ENCODE measurements at regions not wholly inside any gene's neighbourhood (a gene's known extent, or its start where the extent isn't known, plus 50 kb on each side); places are given as distances from the start of the nearest gene placed in this dataset.

DNA sequence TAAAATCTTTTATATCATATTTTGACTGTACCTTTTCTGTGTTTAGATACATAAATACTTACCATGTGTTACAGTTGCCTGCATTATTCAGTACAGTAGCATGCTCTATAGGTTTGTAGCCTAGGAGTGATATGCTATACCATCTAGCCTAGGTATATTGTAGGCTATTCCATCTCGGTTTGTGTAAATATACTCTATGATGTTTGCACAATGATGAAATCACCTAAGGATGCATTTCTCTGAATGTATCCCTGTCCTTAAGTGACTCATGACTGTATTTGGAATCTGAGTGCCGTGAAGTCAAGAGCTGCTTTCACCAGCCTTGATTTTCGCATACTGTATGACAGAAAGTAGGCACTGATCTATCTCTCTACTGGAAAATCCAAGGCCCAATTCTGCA, 129.9 kb downstream of the UTRN start:
- Histone ChIP-seq H3K36me3 (no peaks in the 10 kb centered on the region), H3K4me3 (ENCODE audit: low read depth, low read length) (no peak overlapping the region), H3K27me3 (no peaks in the 10 kb centered on the region), H3K9me3 (no peaks in the 10 kb centered on the region), H3K4me1 (no peaks in the 10 kb centered on the region)
- DNase-seq = no peak
- TF ChIP-seq, protein P1, sequence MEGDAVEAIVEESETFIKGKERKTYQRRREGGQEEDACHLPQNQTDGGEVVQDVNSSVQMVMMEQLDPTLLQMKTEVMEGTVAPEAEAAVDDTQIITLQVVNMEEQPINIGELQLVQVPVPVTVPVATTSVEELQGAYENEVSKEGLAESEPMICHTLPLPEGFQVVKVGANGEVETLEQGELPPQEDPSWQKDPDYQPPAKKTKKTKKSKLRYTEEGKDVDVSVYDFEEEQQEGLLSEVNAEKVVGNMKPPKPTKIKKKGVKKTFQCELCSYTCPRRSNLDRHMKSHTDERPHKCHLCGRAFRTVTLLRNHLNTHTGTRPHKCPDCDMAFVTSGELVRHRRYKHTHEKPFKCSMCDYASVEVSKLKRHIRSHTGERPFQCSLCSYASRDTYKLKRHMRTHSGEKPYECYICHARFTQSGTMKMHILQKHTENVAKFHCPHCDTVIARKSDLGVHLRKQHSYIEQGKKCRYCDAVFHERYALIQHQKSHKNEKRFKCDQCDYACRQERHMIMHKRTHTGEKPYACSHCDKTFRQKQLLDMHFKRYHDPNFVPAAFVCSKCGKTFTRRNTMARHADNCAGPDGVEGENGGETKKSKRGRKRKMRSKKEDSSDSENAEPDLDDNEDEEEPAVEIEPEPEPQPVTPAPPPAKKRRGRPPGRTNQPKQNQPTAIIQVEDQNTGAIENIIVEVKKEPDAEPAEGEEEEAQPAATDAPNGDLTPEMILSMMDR (IDR thresholded peaks at IDR 0.05; ENCODE audit: low read depth, low read length) = no peak

DNA sequence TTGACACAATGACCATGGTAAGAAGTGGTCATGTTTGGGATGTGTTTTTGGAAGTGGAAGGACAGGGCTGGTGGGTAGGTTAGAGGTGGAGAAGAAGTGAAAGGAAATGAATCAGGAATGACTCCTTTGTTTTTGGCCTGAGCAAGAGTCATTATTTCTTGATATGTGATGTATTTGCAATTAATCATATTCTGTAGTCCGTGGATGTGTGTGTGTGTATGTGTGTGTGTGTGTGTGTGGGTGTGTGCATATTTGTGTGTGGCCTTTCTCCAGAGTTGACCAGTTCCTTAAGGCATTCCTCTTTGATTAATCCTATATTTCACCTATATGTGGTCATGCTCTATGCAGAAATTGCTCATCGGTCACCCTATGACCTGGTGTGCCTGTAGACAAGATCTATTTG, 130.7 kb downstream of the UTRN start:
- no peaks in the 10 kb centered on the region for H3K9me3 ChIP-seq
- no peak for DNase-seq
- no peaks in the 10 kb centered on the region for H3K36me3 ChIP-seq
- H3K4me3 ChIP-seq (ENCODE audit: low read depth, low read length) = no peak overlapping the region
- TF ChIP-seq, protein P1 (IDR thresholded peaks at IDR 0.05; ENCODE audit: low read depth, low read length) = no peak
- no peaks in the 10 kb centered on the region for H3K4me1 ChIP-seq
- no peaks in the 10 kb centered on the region for H3K27me3 ChIP-seq

DNA sequence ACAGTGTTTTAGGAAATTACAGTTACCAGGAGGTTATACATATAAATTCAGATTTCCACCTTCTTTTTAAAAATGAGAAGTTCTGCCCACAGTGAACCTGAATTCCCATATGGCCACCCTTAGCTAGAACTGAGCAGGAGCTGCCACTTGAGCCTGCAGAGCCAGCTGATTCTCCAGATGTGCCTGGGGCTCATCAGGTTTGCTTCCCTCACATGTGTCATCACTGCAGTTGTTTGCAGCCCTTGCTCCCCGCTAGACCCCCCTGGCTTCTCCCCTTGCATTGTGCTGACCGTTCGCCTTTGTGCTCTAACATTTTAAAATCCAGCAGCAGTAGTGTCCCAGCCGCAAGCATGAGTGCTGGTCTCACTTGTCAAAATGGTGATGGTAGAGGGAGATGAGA, 131.1 kb downstream of the UTRN start:
- no peaks in the 10 kb centered on the region for H3K4me1 ChIP-seq
- no peak overlapping the region for H3K4me3 ChIP-seq (ENCODE audit: low read depth, low read length)

DNA sequence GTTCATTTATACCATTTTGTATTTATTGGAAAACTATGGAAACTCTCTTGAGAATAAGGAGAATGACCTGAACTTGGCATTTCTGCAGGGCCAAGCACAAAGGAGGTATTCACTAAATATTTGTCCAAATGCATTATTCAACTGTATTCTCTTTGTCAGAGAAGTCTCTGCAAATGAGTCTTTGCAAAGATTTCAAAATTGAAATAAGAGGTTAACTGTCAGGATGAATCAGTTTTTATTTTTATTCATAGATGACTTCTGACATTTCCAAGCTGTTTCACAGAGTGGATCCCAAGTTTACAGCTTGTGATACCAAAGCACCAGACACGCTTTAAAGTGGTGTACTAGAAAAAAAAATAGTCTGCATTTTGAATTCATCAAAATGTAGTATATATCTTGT, 131.6 kb downstream of the UTRN start:
- no peaks in the 10 kb centered on the region for H3K9me3 ChIP-seq
- no peak for DNase-seq
- TF ChIP-seq, protein P1 (IDR thresholded peaks at IDR 0.05; ENCODE audit: low read depth, low read length) = no peak
- H3K36me3 ChIP-seq = no peaks in the 10 kb centered on the region
- no peaks in the 10 kb centered on the region for H3K27me3 ChIP-seq
- H3K4me3 ChIP-seq (ENCODE audit: low read depth, low read length) = no peak overlapping the region
- no peaks in the 10 kb centered on the region for H3K4me1 ChIP-seq

More for the DNA sequence above, 131.1 kb downstream of the UTRN start:
- Histone ChIP-seq H3K27me3 (no peaks in the 10 kb centered on the region), H3K9me3 (no peaks in the 10 kb centered on the region), H3K36me3 (no peaks in the 10 kb centered on the region)
- no peak for DNase-seq
- TF ChIP-seq, protein P1 (IDR thresholded peaks at IDR 0.05; ENCODE audit: low read depth, low read length) = no peak

DNA sequence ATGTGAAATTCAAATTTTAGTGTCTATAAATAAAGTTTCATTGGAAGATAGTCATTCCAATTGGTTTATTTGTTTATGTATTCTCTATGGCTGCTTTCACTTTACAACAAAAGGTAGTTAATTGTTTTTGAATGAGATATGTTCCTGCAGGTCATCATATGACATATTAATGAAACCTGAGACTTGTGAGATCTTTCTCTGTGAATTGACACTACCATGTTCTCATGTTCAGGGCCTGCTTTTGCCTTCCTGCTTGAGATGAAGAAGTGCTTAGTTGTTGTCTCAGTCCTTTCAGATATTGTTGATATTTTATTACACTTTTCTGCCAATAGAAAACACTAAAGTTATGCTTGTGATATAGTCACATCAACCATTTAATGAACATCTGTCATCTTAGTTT, 132.5 kb downstream of the UTRN start:
- Histone ChIP-seq H3K36me3 (no peaks in the 10 kb centered on the region), H3K4me3 (ENCODE audit: low read depth, low read length) (no peak overlapping the region), H3K4me1 (no peaks in the 10 kb centered on the region), H3K9me3 (no peaks in the 10 kb centered on the region), H3K27me3 (no peaks in the 10 kb centered on the region)
- no peak for DNase-seq
- TF ChIP-seq, protein P1 (IDR thresholded peaks at IDR 0.05; ENCODE audit: low read depth, low read length) = no peak

DNA sequence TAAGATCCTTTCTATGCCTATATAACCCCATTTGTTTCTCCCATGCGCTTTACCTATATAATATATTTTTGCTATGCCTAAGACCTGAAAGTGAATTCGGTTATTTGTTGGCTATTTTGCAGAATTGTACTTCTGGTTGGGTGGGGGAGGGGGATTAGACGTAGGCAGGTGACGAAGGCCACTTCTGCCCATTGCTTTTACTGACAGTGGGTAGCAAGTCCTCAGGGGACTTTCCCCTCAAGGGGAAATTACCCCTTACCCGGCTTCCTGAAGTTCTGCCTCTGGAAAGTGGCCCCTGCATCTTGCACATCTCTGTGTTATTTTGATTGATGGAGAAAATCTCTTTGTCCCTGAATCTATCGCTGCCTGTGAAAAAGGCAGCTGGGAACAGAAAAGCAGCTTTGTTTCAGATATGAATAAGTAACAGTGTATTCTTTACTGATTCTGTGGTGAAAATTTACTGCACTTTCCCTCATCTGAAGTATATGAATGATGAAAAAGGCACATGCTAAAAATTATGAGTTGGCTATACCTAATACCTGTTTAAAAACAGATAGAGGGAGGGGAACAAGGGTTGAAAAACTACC, 133.9 kb downstream of the UTRN start:
- TF ChIP-seq, protein P1 (IDR thresholded peaks at IDR 0.05; ENCODE audit: low read depth, low read length) = no peak
- no peaks in the 10 kb centered on the region for H3K27me3 ChIP-seq
- no peak for DNase-seq
- H3K36me3 ChIP-seq = no peaks in the 10 kb centered on the region
- no peaks in the 10 kb centered on the region for H3K4me1 ChIP-seq
- no peak overlapping the region for H3K4me3 ChIP-seq (ENCODE audit: low read depth, low read length)
- no peaks in the 10 kb centered on the region for H3K9me3 ChIP-seq
